Activated CD4-positive, CD25-positive, alpha-beta regulatory T cell treated with anti-CD3 and anti-CD28 coated beads, Interleukin-2, amount 50 U/mL, for 24 hours (primary cell): ENCODE measurements at regions not wholly inside any gene's neighbourhood (a gene's known extent, or its start where the extent isn't known, plus 50 kb on each side); places are given as distances from the start of the nearest gene placed in this dataset.

Source experiments
- ATAC-seq, 2 donors: fragments of 150-1000 bp; cut with Tn5 transposase; one replicate each; pipeline ENCODE4 v1.10.0; 2021; ENCODE audit warnings: mild to moderate bottlenecking in 1 of 2, moderate library complexity in 1 of 2

GRCh38 chr5:167886196-167886595 lies 405.2 kb upstream of the WWC1 start:
- no peak for ATAC-seq

- ATAC-seq, result no peak
Measured at GRCh38 chr5:167888393-167888792, 403.1 kb upstream of the WWC1 start.

- ATAC-seq, result no peak
Measured at GRCh38 chr5:167889276-167889675, 402.2 kb upstream of the WWC1 start.

- ATAC-seq, result no peak
Measured at GRCh38 chr5:167892352-167893115, 398.9 kb upstream of the WWC1 start.

GRCh38 chr5:167893271-167893670 lies 398.2 kb upstream of the WWC1 start:
- ATAC-seq, result no peak

- no peak for ATAC-seq
Measured at GRCh38 chr5:167894631-167895472, 396.6 kb upstream of the WWC1 start.

- ATAC-seq, result no peak
Measured at GRCh38 chr5:167895899-167896659, 395.4 kb upstream of the WWC1 start.

- ATAC-seq, result no peak
Measured at GRCh38 chr5:167896814-167897213, 394.6 kb upstream of the WWC1 start.

GRCh38 chr5:167897371-167897770 lies 394.1 kb upstream of the WWC1 start:
- ATAC-seq, result no peak

GRCh38 chr5:167898361-167899042 lies 392.9 kb upstream of the WWC1 start:
- ATAC-seq, result no peak

- no peak for ATAC-seq
Measured at GRCh38 chr5:167899490-167900070, 391.9 kb upstream of the WWC1 start.

- no peak for ATAC-seq
Measured at GRCh38 chr5:167900340-167900935, 391.0 kb upstream of the WWC1 start.

GRCh38 chr5:167902298-167902697 lies 389.1 kb upstream of the WWC1 start:
- no peak for ATAC-seq

GRCh38 chr5:167903243-167903642 lies 388.2 kb upstream of the WWC1 start:
- no peak for ATAC-seq

GRCh38 chr5:167903659-167904058 lies 387.8 kb upstream of the WWC1 start:
- ATAC-seq, result no peak

- ATAC-seq, result no peak
Measured at GRCh38 chr5:167905919-167906853, 385.3 kb upstream of the WWC1 start.

- no peak for ATAC-seq
Measured at GRCh38 chr5:167908606-167909005, 382.8 kb upstream of the WWC1 start.

- no peak for ATAC-seq
Measured at GRCh38 chr5:167912941-167913665, 378.3 kb upstream of the WWC1 start.

GRCh38 chr5:167915237-167915636 lies 376.2 kb upstream of the WWC1 start:
- ATAC-seq, result no peak

GRCh38 chr5:167916261-167916691 lies 375.2 kb upstream of the WWC1 start:
- ATAC-seq, result no peak
